ENCODE measurements at regions not wholly inside any gene's neighbourhood (a gene's known extent, or its start where the extent isn't known, plus 50 kb on each side); places are given as distances from the start of the nearest gene placed in this dataset.

- H3K27ac ChIP-seq = no peak overlapping the region
- intact Hi-C loops (cut with DNase I) = no loop called here
- H3K36me3 ChIP-seq = no peaks in the 10 kb centered on the region
- H3K27me3 ChIP-seq = no peaks in the 10 kb centered on the region
- H3K4me3 ChIP-seq = no peak overlapping the region
- DNase-seq (no peak), ATAC-seq (no peak)
- no peaks in the 10 kb centered on the region for H3K9me3 ChIP-seq
- WGBS (ENCODE audit: insufficient coverage, low coverage, low lambda C conversion rate, missing lambda C conversion rate) = 21% methylated on average over 1 of the region's 6 CpGs
- TF ChIP-seq POLR2A (IDR thresholded peaks at IDR 0.05) (no peak), CTCF (IDR thresholded peaks at IDR 0.05) (no peak)
- H3K4me1 ChIP-seq = no peaks in the 10 kb centered on the region
These were observed 373.8 kb upstream of the RAB6C start for GRCh38 chr2:129605646-129606045.

- H3K27me3 ChIP-seq = no peaks in the 10 kb centered on the region
- no peaks in the 10 kb centered on the region for H3K4me1 ChIP-seq
- H3K9me3 ChIP-seq = no peaks in the 10 kb centered on the region
- WGBS (ENCODE audit: insufficient coverage, low coverage, low lambda C conversion rate, missing lambda C conversion rate) = 18% methylated on average over 4 of the region's 12 CpGs
- H3K27ac ChIP-seq = no peak overlapping the region
- no peak for DNase-seq
- H3K4me3 ChIP-seq = no peak overlapping the region
- no peak for ATAC-seq
- TF ChIP-seq CTCF (IDR thresholded peaks at IDR 0.05) (no peak), POLR2A (IDR thresholded peaks at IDR 0.05) (no peak)
- no peaks in the 10 kb centered on the region for H3K36me3 ChIP-seq
- intact Hi-C loops (cut with DNase I) = no loop called here
These were observed 372.8 kb upstream of the RAB6C start for GRCh38 chr2:129606496-129607270.

GRCh38 chr2:129609224-129609623 lies 370.2 kb upstream of the RAB6C start:
- DNase-seq (no peak), ATAC-seq (no peak)
- WGBS (ENCODE audit: insufficient coverage, low coverage, low lambda C conversion rate, missing lambda C conversion rate) = 68% methylated on average over 3 of the region's 3 CpGs
- intact Hi-C loops (cut with DNase I) = no loop called here
- H3K9me3 ChIP-seq = no peaks in the 10 kb centered on the region
- H3K27me3 ChIP-seq = no peaks in the 10 kb centered on the region
- TF ChIP-seq POLR2A (IDR thresholded peaks at IDR 0.05) = no peak
- TF ChIP-seq CTCF (IDR thresholded peaks at IDR 0.05) = no peak
- H3K36me3 ChIP-seq = no peaks in the 10 kb centered on the region
- H3K27ac ChIP-seq = no peak overlapping the region
- H3K4me3 ChIP-seq = no peak overlapping the region
- no peaks in the 10 kb centered on the region for H3K4me1 ChIP-seq

- H3K4me3 ChIP-seq = no peak overlapping the region
- no peaks in the 10 kb centered on the region for H3K9me3 ChIP-seq
- no peak for TF ChIP-seq POLR2A (IDR thresholded peaks at IDR 0.05)
- TF ChIP-seq CTCF (IDR thresholded peaks at IDR 0.05) = no peak
- no peaks in the 10 kb centered on the region for H3K36me3 ChIP-seq
- H3K27ac ChIP-seq = no peak overlapping the region
- H3K27me3 ChIP-seq = no peaks in the 10 kb centered on the region
- DNase-seq = no peak
- WGBS (ENCODE audit: insufficient coverage, low coverage, low lambda C conversion rate, missing lambda C conversion rate) = 58% methylated on average over 3 of the region's 6 CpGs
- ATAC-seq = no peak
- intact Hi-C loops (cut with DNase I) = no loop called here
- no peaks in the 10 kb centered on the region for H3K4me1 ChIP-seq
These were observed 368.7 kb upstream of the RAB6C start for GRCh38 chr2:129610766-129611165.

Data from right lobe of liver (tissue), 6 donors.